IMR-90 (cell line): ENCODE measurements at regions not wholly inside any gene's neighbourhood (a gene's known extent, or its start where the extent isn't known, plus 50 kb on each side); places are given as distances from the start of the nearest gene placed in this dataset.

Experiments used
- CEBPB ChIP-seq: IDR thresholded peaks from 2 replicates; pipeline ENCODE4 v1.6.1; 2012; ENCODE audit warnings: low read depth, low read length, improper control_type of control experiment
- FOS ChIP-seq: fragments of 150-350 bp; IDR thresholded peaks from 2 replicates; pipeline ENCODE4 v1.6.1; 2016; ENCODE audit warnings: low read depth, low read length
- MAZ ChIP-seq: IDR thresholded peaks from 2 replicates; pipeline ENCODE4 v1.6.1; 2012; ENCODE audit warnings: low read depth, mild to moderate bottlenecking, low read length, improper control_type of control experiment, moderate library complexity, borderline replicate concordance
- MXI1 ChIP-seq: IDR thresholded peaks from 2 replicates; pipeline ENCODE4 v1.6.1; 2012; ENCODE audit warnings: low read depth, mild to moderate bottlenecking, low read length, moderate library complexity, borderline replicate concordance
- POLR2A ChIP-seq: IDR thresholded peaks from 2 replicates; pipeline ENCODE4 v1.6.1; 2012; ENCODE audit warnings: mild to moderate bottlenecking, low read depth, low read length
- RAD21 ChIP-seq: IDR thresholded peaks from 2 replicates; pipeline ENCODE4 v1.6.1; 2012; ENCODE audit warnings: low read length, improper control_type of control experiment
- RCOR1 ChIP-seq: IDR thresholded peaks from 2 replicates; pipeline ENCODE4 v1.6.1; 2012; ENCODE audit warnings: mild to moderate bottlenecking, low read length, improper control_type of control experiment; ENCODE audit not compliant: insufficient replicate concordance
- RFX5 ChIP-seq: IDR thresholded peaks from 2 replicates; pipeline ENCODE4 v1.8.0; 2012; ENCODE audit warnings: low read depth, mild to moderate bottlenecking, low read length, moderate library complexity
- SMC3 ChIP-seq: fragments of 150-350 bp; IDR thresholded peaks from 2 replicates; pipeline ENCODE4 v1.6.1; 2016; ENCODE audit warnings: low read depth, mild to moderate bottlenecking, antibody characterized with exemption, low read length, moderate library complexity
- USF2 ChIP-seq: fragments of 150-350 bp; IDR thresholded peaks from 2 replicates; pipeline ENCODE4 v1.6.1; 2017; ENCODE audit warnings: mild to moderate bottlenecking, antibody characterized with exemption, low read length, low read depth
- TF ChIP-seq, protein P1 (sequence below): conservative IDR thresholded peaks from 2 replicates; pipeline ENCODE4 v1.5.1; 2012; ENCODE audit warnings: mild to moderate bottlenecking, low read depth, low read length, improper control_type of control experiment

DNA sequence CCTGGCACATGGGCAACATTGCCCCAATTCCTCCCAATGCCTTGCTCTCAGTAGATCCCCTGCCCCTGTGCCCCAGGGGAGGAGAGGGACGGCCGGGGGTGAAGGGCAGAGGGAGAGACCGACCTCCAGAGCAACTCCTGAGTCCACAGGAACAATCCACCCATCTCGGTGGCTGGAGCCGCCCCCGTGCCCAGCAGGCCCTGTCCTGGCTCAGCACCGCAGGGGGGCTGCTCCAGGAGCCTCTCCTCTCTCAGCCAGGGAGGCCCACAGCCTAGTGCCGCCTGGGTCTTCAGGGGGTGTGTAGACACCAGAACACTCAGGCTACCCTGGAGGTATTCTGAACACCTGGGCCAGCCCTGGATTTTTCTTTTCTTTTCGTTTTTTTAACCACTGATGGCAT lies 233.7 kb upstream of the SDK2 start:
- TF ChIP-seq, protein P1, sequence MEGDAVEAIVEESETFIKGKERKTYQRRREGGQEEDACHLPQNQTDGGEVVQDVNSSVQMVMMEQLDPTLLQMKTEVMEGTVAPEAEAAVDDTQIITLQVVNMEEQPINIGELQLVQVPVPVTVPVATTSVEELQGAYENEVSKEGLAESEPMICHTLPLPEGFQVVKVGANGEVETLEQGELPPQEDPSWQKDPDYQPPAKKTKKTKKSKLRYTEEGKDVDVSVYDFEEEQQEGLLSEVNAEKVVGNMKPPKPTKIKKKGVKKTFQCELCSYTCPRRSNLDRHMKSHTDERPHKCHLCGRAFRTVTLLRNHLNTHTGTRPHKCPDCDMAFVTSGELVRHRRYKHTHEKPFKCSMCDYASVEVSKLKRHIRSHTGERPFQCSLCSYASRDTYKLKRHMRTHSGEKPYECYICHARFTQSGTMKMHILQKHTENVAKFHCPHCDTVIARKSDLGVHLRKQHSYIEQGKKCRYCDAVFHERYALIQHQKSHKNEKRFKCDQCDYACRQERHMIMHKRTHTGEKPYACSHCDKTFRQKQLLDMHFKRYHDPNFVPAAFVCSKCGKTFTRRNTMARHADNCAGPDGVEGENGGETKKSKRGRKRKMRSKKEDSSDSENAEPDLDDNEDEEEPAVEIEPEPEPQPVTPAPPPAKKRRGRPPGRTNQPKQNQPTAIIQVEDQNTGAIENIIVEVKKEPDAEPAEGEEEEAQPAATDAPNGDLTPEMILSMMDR = no peak
- TF ChIP-seq CEBPB (no peak), FOS (no peak), USF2 (no peak), RCOR1 (no peak), RFX5 (no peak), POLR2A (no peak), MAZ (no peak), SMC3 (no peak), RAD21 (no peak), MXI1 (no peak)
